ENCODE measurements at regions not wholly inside any gene's neighbourhood (a gene's known extent, or its start where the extent isn't known, plus 50 kb on each side); places are given as distances from the start of the nearest gene placed in this dataset.
"Not testable (repeated sequence)": the region's sequence is repeated elsewhere in the genome, so short reads cannot be mapped to it uniquely, and the experiment has no call there.

GRCh38 chr4:116551806-116552205, 533.6 kb downstream of the TRAM1L1 start:
- no peak for DNase-seq (ENCODE audit: low read depth in 1 of 2, low spot score in 1 of 2)
- H3K36me3 ChIP-seq, result no peaks in the 10 kb centered on the region
- H3K4me1 ChIP-seq (ENCODE audit: low read depth), result no peaks in the 10 kb centered on the region
- H3K4me3 ChIP-seq, result no peak overlapping the region
- no peaks in the 10 kb centered on the region for H3K9me3 ChIP-seq (ENCODE audit: low read depth)
- H3K27ac ChIP-seq, result no peak overlapping the region
- no peak for TF ChIP-seq CTCF (IDR thresholded peaks at IDR 0.05; ENCODE audit: low read depth, low read length)
- H3K27me3 ChIP-seq, result no peaks in the 10 kb centered on the region

- Histone ChIP-seq H3K9me3 (ENCODE audit: low read depth) (no peaks in the 10 kb centered on the region), H3K27me3 (no peaks in the 10 kb centered on the region), H3K36me3 (no peaks in the 10 kb centered on the region), H3K4me3 (no peak overlapping the region), H3K4me1 (ENCODE audit: low read depth) (no peaks in the 10 kb centered on the region), H3K27ac (no peak overlapping the region)
- DNase-seq (ENCODE audit: low read depth in 1 of 2, low spot score in 1 of 2), result no peak
- TF ChIP-seq CTCF (IDR thresholded peaks at IDR 0.05; ENCODE audit: low read depth, low read length), result no peak
Measured at GRCh38 chr4:116547632-116548031, 537.7 kb downstream of the TRAM1L1 start.

GRCh38 chr4:116546759-116547158, 538.6 kb downstream of the TRAM1L1 start:
- H3K4me3 ChIP-seq, result no peak overlapping the region
- no peaks in the 10 kb centered on the region for H3K4me1 ChIP-seq (ENCODE audit: low read depth)
- no peaks in the 10 kb centered on the region for H3K27me3 ChIP-seq
- no peak for TF ChIP-seq CTCF (IDR thresholded peaks at IDR 0.05; ENCODE audit: low read depth, low read length)
- DNase-seq (ENCODE audit: low read depth in 1 of 2, low spot score in 1 of 2), result no peak
- H3K36me3 ChIP-seq, result no peaks in the 10 kb centered on the region
- H3K27ac ChIP-seq, result no peak overlapping the region
- H3K9me3 ChIP-seq (ENCODE audit: low read depth), result no peaks in the 10 kb centered on the region

- TF ChIP-seq CTCF (IDR thresholded peaks at IDR 0.05; ENCODE audit: low read depth, low read length), result no peak
- no peaks in the 10 kb centered on the region for H3K36me3 ChIP-seq
- no peak overlapping the region for H3K27ac ChIP-seq
- no peaks in the 10 kb centered on the region for H3K9me3 ChIP-seq (ENCODE audit: low read depth)
- H3K27me3 ChIP-seq, result no peaks in the 10 kb centered on the region
- H3K4me1 ChIP-seq (ENCODE audit: low read depth), result no peaks in the 10 kb centered on the region
- no peak overlapping the region for H3K4me3 ChIP-seq
- DNase-seq (ENCODE audit: low read depth in 1 of 2, low spot score in 1 of 2), result no peak
Measured at GRCh38 chr4:116544946-116545345, 540.4 kb downstream of the TRAM1L1 start.

GRCh38 chr4:116539744-116540143, 545.6 kb downstream of the TRAM1L1 start:
- Histone ChIP-seq H3K27ac (no peak overlapping the region), H3K4me3 (no peak overlapping the region), H3K9me3 (ENCODE audit: low read depth) (no peaks in the 10 kb centered on the region), H3K4me1 (ENCODE audit: low read depth) (no peaks in the 10 kb centered on the region), H3K36me3 (no peaks in the 10 kb centered on the region), H3K27me3 (no peaks in the 10 kb centered on the region)
- no peak for DNase-seq (ENCODE audit: low read depth in 1 of 2, low spot score in 1 of 2)
- TF ChIP-seq CTCF (IDR thresholded peaks at IDR 0.05; ENCODE audit: low read depth, low read length), result no peak

GRCh38 chr4:116537828-116538227, 547.5 kb downstream of the TRAM1L1 start:
- H3K4me1 ChIP-seq (ENCODE audit: low read depth), result no peaks in the 10 kb centered on the region
- no peak overlapping the region for H3K27ac ChIP-seq
- no peaks in the 10 kb centered on the region for H3K27me3 ChIP-seq
- H3K9me3 ChIP-seq (ENCODE audit: low read depth), result no peaks in the 10 kb centered on the region
- no peak for TF ChIP-seq CTCF (IDR thresholded peaks at IDR 0.05; ENCODE audit: low read depth, low read length)
- DNase-seq (ENCODE audit: low read depth in 1 of 2, low spot score in 1 of 2), result no peak
- H3K36me3 ChIP-seq, result no peaks in the 10 kb centered on the region
- no peak overlapping the region for H3K4me3 ChIP-seq

- H3K9me3 ChIP-seq (ENCODE audit: low read depth); H3K4me1 ChIP-seq (ENCODE audit: low read depth); DNase-seq (ENCODE audit: low read depth in 1 of 2, low spot score in 1 of 2); H3K27ac ChIP-seq; H3K4me3 ChIP-seq; H3K27me3 ChIP-seq; H3K36me3 ChIP-seq: not testable (repeated sequence)
Measured at GRCh38 chr4:116536024-116536423, 549.4 kb downstream of the TRAM1L1 start.
